Loucy (cell line): ENCODE measurements at regions not wholly inside any gene's neighbourhood (a gene's known extent, or its start where the extent isn't known, plus 50 kb on each side); places are given as distances from the start of the nearest gene placed in this dataset.

Source experiments
- H2AFZ ChIP-seq: fragments of 200-600 bp; sonication (generic); 2 replicates; pipeline ENCODE4 v1.6.0; 2016; ENCODE audit warnings: antibody characterized with exemption, mild to moderate bottlenecking, low read length, moderate library complexity
- H3F3A ChIP-seq: fragments of 200-600 bp; 2 replicates; pipeline ENCODE4 v1.6.0; 2016; ENCODE audit warnings: antibody characterized with exemption, low read depth, mild to moderate bottlenecking
- H3K27me3 ChIP-seq: fragments of 200-600 bp; sonication (generic); 2 replicates; pipeline ENCODE4 v1.6.1; 2014; ENCODE audit warnings: low read length, mild to moderate bottlenecking; ENCODE audit not compliant: insufficient read depth, poor library complexity, severe bottlenecking
- H3K36me3 ChIP-seq: fragments of 200-600 bp; sonication (generic); 2 replicates; pipeline ENCODE4 v1.6.1; 2016; ENCODE audit warnings: low read length; ENCODE audit not compliant: insufficient read depth
- H3K4me1 ChIP-seq: fragments of 200-600 bp; sonication (generic); 2 replicates; pipeline ENCODE4 v1.5.1; 2014; ENCODE audit warnings: low read length, mild to moderate bottlenecking; ENCODE audit not compliant: insufficient read depth, poor library complexity, severe bottlenecking
- H3K4me2 ChIP-seq: fragments of 200-600 bp; sonication (generic); 2 replicates; pipeline ENCODE4 v1.6.0; 2014; ENCODE audit warnings: antibody characterized with exemption, low read length, low read depth, mild to moderate bottlenecking; ENCODE audit not compliant: poor library complexity, severe bottlenecking
- H3K4me3 ChIP-seq: fragments of 200-600 bp; sonication (generic); 2 replicates; pipeline ENCODE4 v1.5.1; 2014; ENCODE audit warnings: low read length, mild to moderate bottlenecking, mixed read lengths; ENCODE audit not compliant: poor library complexity, severe bottlenecking
- H3K79me2 ChIP-seq: fragments of 200-600 bp; sonication (generic); 2 replicates; pipeline ENCODE4 v1.6.1; 2014; ENCODE audit warnings: low read length; ENCODE audit not compliant: insufficient read depth
- H3K9ac ChIP-seq: fragments of 200-600 bp; sonication (generic); 2 replicates; pipeline ENCODE4 v1.6.0; 2014; ENCODE audit warnings: mild to moderate bottlenecking, low read depth, low read length, moderate library complexity; ENCODE audit not compliant: poor library complexity, severe bottlenecking
- H3K9me2 ChIP-seq: fragments of 200-600 bp; sonication (generic); replicated peaks from 2 replicates; pipeline ENCODE4 v1.6.1; 2016; ENCODE audit warnings: low read depth, low read length, mixed read lengths
- H3K9me3 ChIP-seq: fragments of 200-600 bp; sonication (generic); 2 replicates; pipeline ENCODE4 v1.6.1; 2014; ENCODE audit warnings: mild to moderate bottlenecking, antibody characterized with exemption, low read length, low read depth; ENCODE audit not compliant: insufficient read depth
- H4K20me1 ChIP-seq: fragments of 200-600 bp; sonication (generic); 2 replicates; pipeline ENCODE4 v1.6.0; 2014; ENCODE audit warnings: antibody characterized with exemption, low read length, mild to moderate bottlenecking; ENCODE audit not compliant: insufficient read depth, poor library complexity, severe bottlenecking
- CTCF ChIP-seq: fragments of 200-600 bp; sonication (generic); conservative IDR thresholded peaks from 2 replicates; pipeline ENCODE4 v1.5.1; 2014; ENCODE audit warnings: mild to moderate bottlenecking, antibody characterized with exemption, low read length
- EZH2phosphoT487 ChIP-seq: fragments of 200-600 bp; IDR thresholded peaks from 2 replicates; pipeline ENCODE4 v1.6.1; 2018; ENCODE audit warnings: antibody characterized with exemption, mild to moderate bottlenecking, moderate library complexity, borderline replicate concordance

GRCh38 chr18:70382017-70382416 is 93.2 kb downstream of the SOCS6 start:
- H3K4me2 ChIP-seq = no peak overlapping the region
- H3K9ac ChIP-seq = no peak overlapping the region
- H3K79me2 ChIP-seq = no peaks in the 10 kb centered on the region

GRCh38 chr18:70380915-70381896 is 92.4 kb downstream of the SOCS6 start:
- Histone ChIP-seq H3K4me1 (no peaks in the 10 kb centered on the region), H4K20me1 (no peaks in the 10 kb centered on the region), H2AFZ (no peak overlapping the region), H3K36me3 (no peaks in the 10 kb centered on the region), H3K4me3 (no peak overlapping the region), H3K4me2 (no peak overlapping the region), H3K9me2 (no peaks in the 10 kb centered on the region), H3K9ac (no peak overlapping the region), H3K27me3 (no peaks in the 10 kb centered on the region), H3F3A (no peaks in the 10 kb centered on the region), H3K79me2 (no peaks in the 10 kb centered on the region), H3K9me3 (no peaks in the 10 kb centered on the region)
- no peak for TF ChIP-seq EZH2phosphoT487

More at GRCh38 chr18:70382017-70382416, 93.2 kb downstream of the SOCS6 start:
- H3F3A ChIP-seq = no peaks in the 10 kb centered on the region
- no peaks in the 10 kb centered on the region for H3K9me3 ChIP-seq
- TF ChIP-seq EZH2phosphoT487 (no peak), CTCF (no peak)
- H2AFZ ChIP-seq = no peak overlapping the region
- no peaks in the 10 kb centered on the region for H3K27me3 ChIP-seq
- no peaks in the 10 kb centered on the region for H4K20me1 ChIP-seq
- no peaks in the 10 kb centered on the region for H3K36me3 ChIP-seq
- no peaks in the 10 kb centered on the region for H3K4me1 ChIP-seq
- H3K9me2 ChIP-seq = no peaks in the 10 kb centered on the region
- H3K4me3 ChIP-seq = no peak overlapping the region
